ENCODE measurements at regions not wholly inside any gene's neighbourhood (a gene's known extent, or its start where the extent isn't known, plus 50 kb on each side); places are given as distances from the start of the nearest gene placed in this dataset.

- Histone ChIP-seq H3K4me2 (no peak overlapping the region), H4K20me1 (ENCODE audit: insufficient read depth) (no peaks in the 10 kb centered on the region), H3K9me2 (no peaks in the 10 kb centered on the region), H3K79me2 (ENCODE audit: insufficient read depth) (no peaks in the 10 kb centered on the region), H3K9me3 (no peaks in the 10 kb centered on the region), H3F3A (replicated peaks; ENCODE audit: insufficient read depth) (no peaks in the 10 kb centered on the region), H3K4me3 (ENCODE audit: low read depth in 2 of 2, low read length in 1 of 2) (no peak overlapping the region), H3K27ac (ENCODE audit: low read depth in 2 of 2, low read length in 1 of 2) (no peak overlapping the region), H3K36me3 (replicated peaks in 1 of 2; ENCODE audit: control insufficient read depth in 1 of 2, insufficient read depth in 2 of 2, low read length in 1 of 2) (no peaks in the 10 kb centered on the region), H3K27me3 (ENCODE audit: insufficient read depth) (no peaks in the 10 kb centered on the region), H3K4me1 (ENCODE audit: control insufficient read depth in 1 of 2, insufficient read depth in 2 of 2, low read depth in 1 of 2, low read length in 1 of 2) (no peaks in the 10 kb centered on the region; a peak in 1 of 4 replicates), H3K9ac (no peak overlapping the region), H2AFZ (ENCODE audit: low read depth) (no peak overlapping the region)
- WGBS (ENCODE audit: low lambda C conversion rate), result 15% methylated on average over 2 of the region's 2 CpGs
- CTCF ChIA-PET, result no interaction called here
- TF ChIP-seq TAF1 (IDR thresholded peaks at IDR 0.05; ENCODE audit: borderline replicate concordance, low read depth, low read length), result no peak
- no peak for TF ChIP-seq MXI1 (IDR thresholded peaks at IDR 0.05; ENCODE audit: low read depth, low read length)
- TF ChIP-seq TEAD4 (IDR thresholded peaks at IDR 0.05; ENCODE audit: borderline replicate concordance, insufficient read depth), result no peak
- no peak for TF ChIP-seq NRF1 (IDR thresholded peaks at IDR 0.05; ENCODE audit: low read depth, low read length)
- TF ChIP-seq USF1 (IDR thresholded peaks at IDR 0.05; ENCODE audit: borderline replicate concordance, low read depth), result no peak
- TF ChIP-seq TCF12 (IDR thresholded peaks at IDR 0.05), result no peak
- no peak for TF ChIP-seq SMC3 (IDR thresholded peaks at IDR 0.05; ENCODE audit: low read depth, low read length)
- TF ChIP-seq CHD2 (IDR thresholded peaks at IDR 0.05; ENCODE audit: low read length, partially characterized antibody), result no peak
- TF ChIP-seq POLR2AphosphoS5 (IDR thresholded peaks at IDR 0.05; ENCODE audit: low read depth, low read length), result no peak
- TF ChIP-seq RAD21 (IDR thresholded peaks at IDR 0.05; ENCODE audit: low read length), result no peak
- TF ChIP-seq RXRA (IDR thresholded peaks at IDR 0.05; ENCODE audit: borderline replicate concordance, low read depth), result no peak
- no peak for TF ChIP-seq YY1 (IDR thresholded peaks at IDR 0.05; ENCODE audit: low read depth)
- TF ChIP-seq EZH2phosphoT487 (IDR thresholded peaks at IDR 0.05; ENCODE audit: borderline replicate concordance, low read depth), result no peak
- TF ChIP-seq ZBTB33 (IDR thresholded peaks at IDR 0.05; ENCODE audit: borderline replicate concordance, low read depth), result no peak
- no peak for TF ChIP-seq PBX3 (IDR thresholded peaks at IDR 0.05)
- DNase-seq, result no peak
- POLR2A ChIA-PET, result no interaction called here
These were observed 249.3 kb upstream of the SOX14 start for GRCh38 chr3:137514853-137515252.

GRCh38 chr3:137519602-137520001 is 244.5 kb upstream of the SOX14 start:
- H3K4me1 ChIP-seq (ENCODE audit: control insufficient read depth in 1 of 2, insufficient read depth in 2 of 2, low read depth in 1 of 2, low read length in 1 of 2), result no peaks in the 10 kb centered on the region; a peak in 1 of 4 replicates
- no peaks in the 10 kb centered on the region for H3K79me2 ChIP-seq (ENCODE audit: insufficient read depth)
- H3K36me3 ChIP-seq (replicated peaks in 1 of 2; ENCODE audit: control insufficient read depth in 1 of 2, insufficient read depth in 2 of 2, low read length in 1 of 2), result no peaks in the 10 kb centered on the region
- H3K27me3 ChIP-seq (ENCODE audit: insufficient read depth), result no peaks in the 10 kb centered on the region
- no peak overlapping the region for H3K9ac ChIP-seq
- no peaks in the 10 kb centered on the region for H3K9me2 ChIP-seq
- H3K9me3 ChIP-seq, result no peaks in the 10 kb centered on the region
- WGBS (ENCODE audit: low lambda C conversion rate), result 5% methylated on average over 5 of the region's 5 CpGs
- ChIA-PET POLR2A (no interaction called here), CTCF (interaction anchor here (1.5 kb wide), 1 partner anchor 24 kb away, joined by 3 read pairs; no protein-coding TSS in a partner anchor)
- no peak overlapping the region for H3K4me2 ChIP-seq
- DNase-seq, result no peak
- H3F3A ChIP-seq (replicated peaks; ENCODE audit: insufficient read depth), result no peaks in the 10 kb centered on the region
- no peaks in the 10 kb centered on the region for H4K20me1 ChIP-seq (ENCODE audit: insufficient read depth)
- no peak overlapping the region for H3K4me3 ChIP-seq (ENCODE audit: low read depth in 2 of 2, low read length in 1 of 2)
- no peak overlapping the region for H2AFZ ChIP-seq (ENCODE audit: low read depth)
- H3K27ac ChIP-seq (ENCODE audit: low read depth in 2 of 2, low read length in 1 of 2), result no peak overlapping the region
- no peak for TF ChIP-seq SIN3A (IDR thresholded peaks at IDR 0.05; ENCODE audit: borderline replicate concordance, low read depth, low read length)
- no peak for TF ChIP-seq JUND (IDR thresholded peaks at IDR 0.05)
- TF ChIP-seq RFX5 (IDR thresholded peaks at IDR 0.05; ENCODE audit: low read length), result no peak
- TF ChIP-seq, protein P1, sequence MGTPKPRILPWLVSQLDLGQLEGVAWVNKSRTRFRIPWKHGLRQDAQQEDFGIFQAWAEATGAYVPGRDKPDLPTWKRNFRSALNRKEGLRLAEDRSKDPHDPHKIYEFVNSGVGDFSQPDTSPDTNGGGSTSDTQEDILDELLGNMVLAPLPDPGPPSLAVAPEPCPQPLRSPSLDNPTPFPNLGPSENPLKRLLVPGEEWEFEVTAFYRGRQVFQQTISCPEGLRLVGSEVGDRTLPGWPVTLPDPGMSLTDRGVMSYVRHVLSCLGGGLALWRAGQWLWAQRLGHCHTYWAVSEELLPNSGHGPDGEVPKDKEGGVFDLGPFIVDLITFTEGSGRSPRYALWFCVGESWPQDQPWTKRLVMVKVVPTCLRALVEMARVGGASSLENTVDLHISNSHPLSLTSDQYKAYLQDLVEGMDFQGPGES (IDR thresholded peaks at IDR 0.05; ENCODE audit: low read depth, low read length), result no peak
- TF ChIP-seq CTCF (IDR thresholded peaks at IDR 0.05), result no peak
- no peak for TF ChIP-seq FOSL2 (IDR thresholded peaks at IDR 0.05; ENCODE audit: borderline replicate concordance, low read depth)
- no peak for TF ChIP-seq FOXM1 (IDR thresholded peaks at IDR 0.05; ENCODE audit: low read depth)
- no peak for TF ChIP-seq PBX3 (IDR thresholded peaks at IDR 0.05)

Data from SK-N-SH (cell line).